Ascending aorta (tissue), 2 donors: ENCODE measurements at regions not wholly inside any gene's neighbourhood (a gene's known extent, or its start where the extent isn't known, plus 50 kb on each side); places are given as distances from the start of the nearest gene placed in this dataset.

ENCODE experiments used
- DNase-seq, 2 donors: peaks; one replicate each; pipeline ENCODE4 v3.0.0-alpha.2; 2019; ENCODE audit warnings: low spot score in 2 of 2
- H3K27ac ChIP-seq, 2 donors: fragments of 200-600 bp; sonication (generic); one replicate each; pipeline ENCODE4 v1.5.1; 2016 to 2017; ENCODE audit warnings: mild to moderate bottlenecking in 1 of 2
- H3K27me3 ChIP-seq: fragments of 200-600 bp; sonication (generic); one replicate; pipeline ENCODE4 v1.5.1; 2017
- H3K36me3 ChIP-seq, 2 donors: fragments of 200-600 bp; sonication (generic); one replicate each; pipeline ENCODE4 v1.5.1; 2016
- H3K4me1 ChIP-seq, 2 donors: fragments of 200-600 bp; sonication (generic); one replicate each; pipeline ENCODE4 v1.5.1; 2016 to 2017; ENCODE audit warnings: mild to moderate bottlenecking in 1 of 2
- H3K4me3 ChIP-seq, 2 donors: fragments of 200-600 bp; sonication (generic); one replicate each; pipeline ENCODE4 v1.5.1; 2016 to 2017; ENCODE audit warnings: mild to moderate bottlenecking in 1 of 2
- H3K9me3 ChIP-seq, 2 donors: fragments of 200-600 bp; sonication (generic); one replicate each; pipeline ENCODE4 v1.5.1; 2016
- CTCF ChIP-seq, 3 experiments: fragments of 200-600 bp in 2 of 3; fragments of 450-650 bp in 1 of 3; sonication (generic) in 2 of 3; IDR thresholded peaks; one replicate each; pipeline ENCODE4 v1.5.1; 2016 to 2019; ENCODE audit warnings: antibody characterized with exemption in 3 of 3, mild to moderate bottlenecking in 1 of 3, moderate library complexity in 1 of 3
- intact Hi-C: fragments of 100-400 bp; cut with DNase I; formaldehyde crosslinking; loops from one replicate; pipeline ENCODE4 v1.15.1; 2023

GRCh38 chr1:119312500-119312899, 56.1 kb upstream of the HAO2 start:
- intact Hi-C loops, result no loop called here
- no peak overlapping the region for H3K4me3 ChIP-seq
- no peaks in the 10 kb centered on the region for H3K36me3 ChIP-seq
- no peak overlapping the region for H3K27ac ChIP-seq
- TF ChIP-seq CTCF (IDR thresholded peaks at IDR 0.05), result no peak
- H3K9me3 ChIP-seq, result no peaks in the 10 kb centered on the region
- no peaks in the 10 kb centered on the region for H3K27me3 ChIP-seq
- no peaks in the 10 kb centered on the region for H3K4me1 ChIP-seq
- DNase-seq, result no peak

- TF ChIP-seq CTCF (IDR thresholded peaks at IDR 0.05), result no peak
- H3K4me1 ChIP-seq, result no peaks in the 10 kb centered on the region
- no peaks in the 10 kb centered on the region for H3K27me3 ChIP-seq
- no peak for DNase-seq
- intact Hi-C loops, result no loop called here
- H3K4me3 ChIP-seq, result no peak overlapping the region
- H3K36me3 ChIP-seq, result no peaks in the 10 kb centered on the region
- H3K27ac ChIP-seq, result no peak overlapping the region
- no peaks in the 10 kb centered on the region for H3K9me3 ChIP-seq
These were observed 54.4 kb upstream of the HAO2 start for GRCh38 chr1:119314001-119314796.

- no peaks in the 10 kb centered on the region for H3K27me3 ChIP-seq
- no peaks in the 10 kb centered on the region for H3K4me1 ChIP-seq
- no peak for DNase-seq
- no peak overlapping the region for H3K27ac ChIP-seq
- no peaks in the 10 kb centered on the region for H3K36me3 ChIP-seq
- no peak for TF ChIP-seq CTCF (IDR thresholded peaks at IDR 0.05)
- intact Hi-C loops, result no loop called here
- H3K9me3 ChIP-seq, result no peaks in the 10 kb centered on the region
- no peak overlapping the region for H3K4me3 ChIP-seq
These were observed 51.6 kb upstream of the HAO2 start for GRCh38 chr1:119316870-119317416.

GRCh38 chr1:119318466-119319309, 49.9 kb upstream of the HAO2 start:
- Histone ChIP-seq H3K27ac (no peak overlapping the region), H3K4me1 (no peaks in the 10 kb centered on the region), H3K36me3 (no peaks in the 10 kb centered on the region), H3K4me3 (no peak overlapping the region), H3K27me3 (no peaks in the 10 kb centered on the region), H3K9me3 (no peaks in the 10 kb centered on the region)
- TF ChIP-seq CTCF (IDR thresholded peaks at IDR 0.05), result no peak
- intact Hi-C loops, result no loop called here
- no peak for DNase-seq
